ENCODE measurements at regions not wholly inside any gene's neighbourhood (a gene's known extent, or its start where the extent isn't known, plus 50 kb on each side); places are given as distances from the start of the nearest gene placed in this dataset.
"Not testable (repeated sequence)": the region's sequence is repeated elsewhere in the genome, so short reads cannot be mapped to it uniquely, and the experiment has no call there.

GRCh38 chr3:104206925-104207324 is 1159.8 kb upstream of the ALCAM start:
- Histone ChIP-seq H3K9me3 (ENCODE audit: control insufficient read depth, insufficient read depth, low read length) (no peaks in the 10 kb centered on the region), H3K4me3 (ENCODE audit: low read length) (no peak overlapping the region), H3K36me3 (ENCODE audit: control insufficient read depth, insufficient read depth, low read length) (no peaks in the 10 kb centered on the region), H3K27me3 (ENCODE audit: control insufficient read depth, insufficient read depth, low read length) (no peaks in the 10 kb centered on the region), H3K27ac (ENCODE audit: low read length) (no peak overlapping the region), H3K4me1 (ENCODE audit: control insufficient read depth, insufficient read depth, low read length) (no peaks in the 10 kb centered on the region)
- ATAC-seq: no peak
- no peak overlapping the region for H3K27ac Mint-ChIP-seq
- H3K9me3 Mint-ChIP-seq: peaks cover 7 to 13% of the 10 kb centered on the region in 2 donors
- no peak for TF ChIP-seq CTCF (IDR thresholded peaks at IDR 0.05)
- DNase-seq: no peak
- no peaks in the 10 kb centered on the region for H3K36me3 Mint-ChIP-seq
- intact Hi-C loops (cut with micrococcal nuclease): no loop called here
- no peak overlapping the region for H3K4me3 Mint-ChIP-seq
- H3K27me3 Mint-ChIP-seq (ENCODE audit: low read depth in 2 of 2): no peaks in the 10 kb centered on the region
- WGBS (ENCODE audit: insufficient coverage): 71% methylated on average over 2 of the region's 2 CpGs
- H3K4me1 Mint-ChIP-seq: no peaks in the 10 kb centered on the region

- Histone ChIP-seq H3K4me1 (ENCODE audit: control insufficient read depth, insufficient read depth, low read length) (no peaks in the 10 kb centered on the region), H3K4me3 (ENCODE audit: low read length) (no peak overlapping the region), H3K27ac (ENCODE audit: low read length) (no peak overlapping the region), H3K36me3 (ENCODE audit: control insufficient read depth, insufficient read depth, low read length) (no peaks in the 10 kb centered on the region), H3K27me3 (ENCODE audit: control insufficient read depth, insufficient read depth, low read length) (no peaks in the 10 kb centered on the region), H3K9me3 (ENCODE audit: control insufficient read depth, insufficient read depth, low read length) (no peaks in the 10 kb centered on the region)
- Mint-ChIP-seq H3K36me3 (no peaks in the 10 kb centered on the region), H3K27ac (no peak overlapping the region), H3K27me3 (ENCODE audit: low read depth in 2 of 2) (no peaks in the 10 kb centered on the region), H3K4me3 (no peak overlapping the region), H3K9me3 (peaks cover 3 to 8% of the 10 kb centered on the region in 2 donors), H3K4me1 (no peaks in the 10 kb centered on the region)
- no CpG with 5 or more reads among the region's 1 CpG for WGBS (ENCODE audit: insufficient coverage)
- ATAC-seq (no peak), DNase-seq (no peak)
- TF ChIP-seq CTCF (IDR thresholded peaks at IDR 0.05): no peak
- intact Hi-C loops (cut with micrococcal nuclease): no loop called here
Measured at GRCh38 chr3:104214277-104214676, 1152.4 kb upstream of the ALCAM start.

DNA sequence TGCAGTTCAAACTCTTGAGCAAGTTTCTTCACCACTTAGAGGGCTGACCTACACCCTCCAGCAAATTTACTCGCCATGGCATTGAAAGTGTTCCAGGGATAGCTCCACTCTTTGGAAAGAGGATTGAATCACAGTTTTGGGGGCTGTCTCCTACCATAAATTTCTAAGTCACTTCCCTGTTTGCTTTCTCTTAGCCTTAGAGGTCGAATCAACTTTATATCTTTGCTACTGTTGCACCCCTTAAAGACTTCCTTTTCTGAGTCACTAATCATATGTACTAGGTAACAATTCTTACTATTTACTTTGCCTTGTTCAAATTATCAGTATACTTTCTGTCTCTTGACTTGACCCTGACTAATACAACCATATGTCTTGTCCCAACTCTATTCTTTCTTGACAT is 1151.8 kb upstream of the ALCAM start:
- Mint-ChIP-seq H3K9me3 (peaks cover 3 to 8% of the 10 kb centered on the region in 2 donors), H3K4me3 (no peak overlapping the region), H3K27ac (no peak overlapping the region), H3K4me1 (no peaks in the 10 kb centered on the region), H3K36me3 (no peaks in the 10 kb centered on the region), H3K27me3 (ENCODE audit: low read depth in 2 of 2) (no peaks in the 10 kb centered on the region)
- Histone ChIP-seq H3K9me3 (ENCODE audit: control insufficient read depth, insufficient read depth, low read length) (no peaks in the 10 kb centered on the region), H3K4me1 (ENCODE audit: control insufficient read depth, insufficient read depth, low read length) (no peaks in the 10 kb centered on the region), H3K4me3 (ENCODE audit: low read length) (no peak overlapping the region), H3K27me3 (ENCODE audit: control insufficient read depth, insufficient read depth, low read length) (no peaks in the 10 kb centered on the region), H3K36me3 (ENCODE audit: control insufficient read depth, insufficient read depth, low read length) (no peaks in the 10 kb centered on the region), H3K27ac (ENCODE audit: low read length) (no peak overlapping the region)
- DNase-seq (no peak), ATAC-seq (no peak)
- 70% methylated on average over 2 of the region's 2 CpGs for WGBS (ENCODE audit: insufficient coverage)
- intact Hi-C loops (cut with micrococcal nuclease): no loop called here
- TF ChIP-seq CTCF (IDR thresholded peaks at IDR 0.05): no peak

- H3K27me3 ChIP-seq (ENCODE audit: control insufficient read depth, insufficient read depth, low read length); H3K4me3 Mint-ChIP-seq; ATAC-seq; H3K27me3 Mint-ChIP-seq (ENCODE audit: low read depth in 2 of 2); H3K4me1 Mint-ChIP-seq; H3K27ac Mint-ChIP-seq; H3K36me3 ChIP-seq (ENCODE audit: control insufficient read depth, insufficient read depth, low read length); H3K4me1 ChIP-seq (ENCODE audit: control insufficient read depth, insufficient read depth, low read length); H3K9me3 ChIP-seq (ENCODE audit: control insufficient read depth, insufficient read depth, low read length); intact Hi-C loops (cut with micrococcal nuclease); DNase-seq; H3K27ac ChIP-seq (ENCODE audit: low read length); H3K4me3 ChIP-seq (ENCODE audit: low read length): not testable (repeated sequence)
- whole genome bisulfite sequencing (ENCODE audit: insufficient coverage): 88% methylated on average over 2 of the region's 2 CpGs
- H3K9me3 Mint-ChIP-seq: peaks cover 10 to 12% of the 10 kb centered on the region in 2 donors
- peaks cover 12% of the 10 kb centered on the region for H3K36me3 Mint-ChIP-seq
Measured at GRCh38 chr3:104219046-104219445, 1147.7 kb upstream of the ALCAM start.
